ENCODE measurements at regions not wholly inside any gene's neighbourhood (a gene's known extent, or its start where the extent isn't known, plus 50 kb on each side); places are given as distances from the start of the nearest gene placed in this dataset.

DNA sequence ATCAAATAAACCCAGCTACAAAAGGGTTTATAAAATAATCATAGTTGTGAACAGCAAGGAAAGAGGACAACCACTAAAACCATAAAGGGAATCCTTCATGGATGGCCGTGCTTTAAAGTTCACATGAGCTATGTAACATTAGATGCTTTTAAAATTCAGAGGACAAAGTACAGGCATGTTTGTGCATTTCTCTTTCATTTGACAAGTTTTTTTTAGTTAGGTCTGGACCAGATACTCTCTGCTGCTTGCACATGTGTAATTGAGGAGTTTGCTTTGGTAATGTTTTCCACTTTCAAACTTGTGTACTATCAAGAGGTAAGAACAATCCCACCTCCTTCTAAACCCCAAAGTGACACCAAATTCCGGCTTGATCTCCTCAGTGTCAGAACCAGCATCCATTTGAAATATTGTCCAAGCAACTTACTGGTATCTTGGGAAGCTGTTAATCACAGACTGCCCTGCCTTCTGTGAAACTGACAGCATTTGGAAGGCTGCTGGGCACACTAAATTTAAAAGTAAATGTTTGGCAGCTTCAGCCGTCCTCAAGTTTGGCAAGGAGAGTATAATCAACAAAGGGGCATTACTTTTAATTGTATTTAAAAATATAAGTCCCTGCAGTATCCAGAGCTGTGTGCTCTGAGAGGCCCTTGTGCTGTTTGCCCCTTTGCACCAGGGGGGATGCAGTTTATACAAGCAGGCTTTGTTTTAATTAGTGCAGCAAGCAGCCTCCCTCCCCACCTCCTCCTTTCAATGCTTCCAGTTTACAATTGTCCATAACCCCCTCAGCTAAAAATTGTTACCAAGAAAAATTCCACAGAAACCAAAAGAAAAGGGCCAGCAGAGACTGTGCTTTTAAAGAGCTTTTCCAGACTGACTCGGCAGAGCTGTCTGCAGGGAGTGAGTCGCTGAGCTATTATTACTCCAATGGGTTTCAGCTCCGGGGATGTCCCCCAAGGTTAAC lies 328.3 kb upstream of the MPDZ start:
- TF ChIP-seq, protein P1, sequence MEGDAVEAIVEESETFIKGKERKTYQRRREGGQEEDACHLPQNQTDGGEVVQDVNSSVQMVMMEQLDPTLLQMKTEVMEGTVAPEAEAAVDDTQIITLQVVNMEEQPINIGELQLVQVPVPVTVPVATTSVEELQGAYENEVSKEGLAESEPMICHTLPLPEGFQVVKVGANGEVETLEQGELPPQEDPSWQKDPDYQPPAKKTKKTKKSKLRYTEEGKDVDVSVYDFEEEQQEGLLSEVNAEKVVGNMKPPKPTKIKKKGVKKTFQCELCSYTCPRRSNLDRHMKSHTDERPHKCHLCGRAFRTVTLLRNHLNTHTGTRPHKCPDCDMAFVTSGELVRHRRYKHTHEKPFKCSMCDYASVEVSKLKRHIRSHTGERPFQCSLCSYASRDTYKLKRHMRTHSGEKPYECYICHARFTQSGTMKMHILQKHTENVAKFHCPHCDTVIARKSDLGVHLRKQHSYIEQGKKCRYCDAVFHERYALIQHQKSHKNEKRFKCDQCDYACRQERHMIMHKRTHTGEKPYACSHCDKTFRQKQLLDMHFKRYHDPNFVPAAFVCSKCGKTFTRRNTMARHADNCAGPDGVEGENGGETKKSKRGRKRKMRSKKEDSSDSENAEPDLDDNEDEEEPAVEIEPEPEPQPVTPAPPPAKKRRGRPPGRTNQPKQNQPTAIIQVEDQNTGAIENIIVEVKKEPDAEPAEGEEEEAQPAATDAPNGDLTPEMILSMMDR (IDR thresholded peaks at IDR 0.05; ENCODE audit: insufficient read depth, low read length, poor library complexity, severe bottlenecking): no peak
- no peak overlapping the region for H3K4me3 ChIP-seq (replicated peaks; ENCODE audit: low read depth, low read length)
- no peak for DNase-seq (ENCODE audit: extremely low read depth, insufficient read length)

DNA sequence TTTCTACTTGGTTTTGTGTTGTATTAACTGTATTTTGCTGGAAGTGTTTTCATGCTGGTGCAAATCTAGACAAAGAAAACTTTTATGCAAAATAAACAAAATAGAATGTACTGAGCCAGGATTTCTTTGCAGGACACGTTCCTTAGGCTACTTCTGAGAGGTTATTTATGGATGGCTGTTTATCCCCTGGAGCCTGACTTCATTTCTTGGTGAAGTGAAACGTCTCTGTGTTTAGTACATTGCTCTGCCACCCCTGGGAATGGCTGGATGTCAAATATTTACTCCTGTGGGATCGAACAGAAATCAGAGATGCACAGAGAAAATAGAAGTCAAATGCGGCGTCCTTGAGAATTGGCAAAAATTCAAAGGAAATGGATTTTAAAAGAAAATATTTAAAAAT lies 327.1 kb upstream of the MPDZ start:
- Histone ChIP-seq H3K27me3 (replicated peaks; ENCODE audit: control insufficient read depth, insufficient read depth, low read length) (no peaks in the 10 kb centered on the region), H3K36me3 (ENCODE audit: control insufficient read depth, insufficient read depth, low read length) (no peaks in the 10 kb centered on the region), H3K4me3 (replicated peaks; ENCODE audit: low read depth, low read length) (no peak overlapping the region)
- TF ChIP-seq, protein P1 (IDR thresholded peaks at IDR 0.05; ENCODE audit: insufficient read depth, low read length, poor library complexity, severe bottlenecking): no peak
- no peak for DNase-seq (ENCODE audit: extremely low read depth, insufficient read length)

More for the DNA sequence above, 328.3 kb upstream of the MPDZ start:
- no peaks in the 10 kb centered on the region for H3K36me3 ChIP-seq (ENCODE audit: control insufficient read depth, insufficient read depth, low read length)
- H3K27me3 ChIP-seq (replicated peaks; ENCODE audit: control insufficient read depth, insufficient read depth, low read length): no peaks in the 10 kb centered on the region

DNA sequence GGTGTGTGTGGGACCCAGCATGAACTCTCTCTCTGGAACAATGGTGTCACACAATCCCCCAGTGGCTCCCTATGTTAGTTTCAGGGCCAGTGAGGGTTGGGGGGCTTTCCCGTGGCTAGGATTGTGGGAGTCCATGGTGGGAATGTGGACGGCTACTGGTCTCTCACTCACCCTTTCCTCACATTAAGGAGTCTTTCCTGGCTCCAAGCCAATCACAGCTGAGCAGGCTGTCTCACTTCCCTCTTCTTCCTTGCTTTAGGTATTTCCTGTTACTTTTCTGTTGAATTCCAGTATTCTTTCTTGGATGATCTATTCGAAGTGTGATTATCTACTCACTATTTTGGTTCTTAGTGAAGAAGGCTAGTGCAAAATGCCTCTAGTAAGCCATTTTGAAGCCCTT lies 324.4 kb upstream of the MPDZ start:
- Histone ChIP-seq H3K4me3 (replicated peaks; ENCODE audit: low read depth, low read length) (no peak overlapping the region), H3K36me3 (ENCODE audit: control insufficient read depth, insufficient read depth, low read length) (no peaks in the 10 kb centered on the region), H3K27me3 (replicated peaks; ENCODE audit: control insufficient read depth, insufficient read depth, low read length) (no peaks in the 10 kb centered on the region)
- TF ChIP-seq, protein P1 (IDR thresholded peaks at IDR 0.05; ENCODE audit: insufficient read depth, low read length, poor library complexity, severe bottlenecking): no peak
- no peak for DNase-seq (ENCODE audit: extremely low read depth, insufficient read length)

- no peak for DNase-seq (ENCODE audit: extremely low read depth, insufficient read length)
- Histone ChIP-seq H3K4me3 (replicated peaks; ENCODE audit: low read depth, low read length) (no peak overlapping the region), H3K27me3 (replicated peaks; ENCODE audit: control insufficient read depth, insufficient read depth, low read length) (no peaks in the 10 kb centered on the region), H3K36me3 (ENCODE audit: control insufficient read depth, insufficient read depth, low read length) (no peaks in the 10 kb centered on the region)
- TF ChIP-seq, protein P1 (IDR thresholded peaks at IDR 0.05; ENCODE audit: insufficient read depth, low read length, poor library complexity, severe bottlenecking): no peak
Measured at GRCh38 chr9:13598738-13599137, 319.2 kb upstream of the MPDZ start.

- TF ChIP-seq, protein P1 (IDR thresholded peaks at IDR 0.05; ENCODE audit: insufficient read depth, low read length, poor library complexity, severe bottlenecking): no peak
- no peak for DNase-seq (ENCODE audit: extremely low read depth, insufficient read length)
- Histone ChIP-seq H3K36me3 (ENCODE audit: control insufficient read depth, insufficient read depth, low read length) (no peaks in the 10 kb centered on the region), H3K27me3 (replicated peaks; ENCODE audit: control insufficient read depth, insufficient read depth, low read length) (no peaks in the 10 kb centered on the region), H3K4me3 (replicated peaks; ENCODE audit: low read depth, low read length) (no peak overlapping the region)
Measured at GRCh38 chr9:13597427-13597826, 317.9 kb upstream of the MPDZ start.
